Coronary artery (tissue), 2 donors: ENCODE measurements at regions not wholly inside any gene's neighbourhood (a gene's known extent, or its start where the extent isn't known, plus 50 kb on each side); places are given as distances from the start of the nearest gene placed in this dataset.

ENCODE experiments used
- DNase-seq: peaks from one replicate; pipeline ENCODE4 v3.0.0-alpha.2; 2017; ENCODE audit warnings: low spot score
- H3K27ac ChIP-seq, 2 donors: fragments of 200-600 bp; sonication (generic); one replicate each; pipeline ENCODE4 v1.5.1; 2016 to 2019
- H3K4me3 ChIP-seq: fragments of 200-600 bp; sonication (generic); 2 replicates; pipeline ENCODE4 v1.5.1; 2016; ENCODE audit warnings: mild to moderate bottlenecking, moderate library complexity
- TF ChIP-seq, protein P1 (sequence below): fragments of 200-600 bp; sonication (generic); IDR thresholded peaks from one replicate; pipeline ENCODE4 v1.5.1; 2019; ENCODE audit warnings: antibody characterized with exemption

DNA sequence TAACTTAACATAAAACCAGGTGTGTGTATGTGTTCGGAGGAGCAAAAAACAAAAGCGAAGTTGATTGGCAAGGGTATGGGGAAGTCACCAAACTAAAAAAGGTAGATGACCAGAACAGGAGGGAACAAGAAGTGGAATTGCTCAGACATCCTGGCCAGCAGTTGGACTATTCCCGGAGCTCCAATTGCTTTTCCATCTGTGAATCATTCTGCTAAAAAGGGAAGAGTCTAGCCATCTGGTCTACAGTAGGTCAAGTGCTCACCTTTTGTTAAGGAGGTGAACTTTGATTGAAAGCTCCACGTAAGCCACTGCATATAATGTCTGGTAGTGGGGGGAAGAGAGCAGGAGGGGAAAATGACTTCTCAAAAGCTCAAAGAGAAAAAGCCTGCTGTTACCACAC lies 50.0 kb upstream of the BET1 start:
- H3K4me3 ChIP-seq: no peak overlapping the region
- TF ChIP-seq, protein P1, sequence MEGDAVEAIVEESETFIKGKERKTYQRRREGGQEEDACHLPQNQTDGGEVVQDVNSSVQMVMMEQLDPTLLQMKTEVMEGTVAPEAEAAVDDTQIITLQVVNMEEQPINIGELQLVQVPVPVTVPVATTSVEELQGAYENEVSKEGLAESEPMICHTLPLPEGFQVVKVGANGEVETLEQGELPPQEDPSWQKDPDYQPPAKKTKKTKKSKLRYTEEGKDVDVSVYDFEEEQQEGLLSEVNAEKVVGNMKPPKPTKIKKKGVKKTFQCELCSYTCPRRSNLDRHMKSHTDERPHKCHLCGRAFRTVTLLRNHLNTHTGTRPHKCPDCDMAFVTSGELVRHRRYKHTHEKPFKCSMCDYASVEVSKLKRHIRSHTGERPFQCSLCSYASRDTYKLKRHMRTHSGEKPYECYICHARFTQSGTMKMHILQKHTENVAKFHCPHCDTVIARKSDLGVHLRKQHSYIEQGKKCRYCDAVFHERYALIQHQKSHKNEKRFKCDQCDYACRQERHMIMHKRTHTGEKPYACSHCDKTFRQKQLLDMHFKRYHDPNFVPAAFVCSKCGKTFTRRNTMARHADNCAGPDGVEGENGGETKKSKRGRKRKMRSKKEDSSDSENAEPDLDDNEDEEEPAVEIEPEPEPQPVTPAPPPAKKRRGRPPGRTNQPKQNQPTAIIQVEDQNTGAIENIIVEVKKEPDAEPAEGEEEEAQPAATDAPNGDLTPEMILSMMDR: no peak
- no peak overlapping the region for H3K27ac ChIP-seq
- no peak for DNase-seq

DNA sequence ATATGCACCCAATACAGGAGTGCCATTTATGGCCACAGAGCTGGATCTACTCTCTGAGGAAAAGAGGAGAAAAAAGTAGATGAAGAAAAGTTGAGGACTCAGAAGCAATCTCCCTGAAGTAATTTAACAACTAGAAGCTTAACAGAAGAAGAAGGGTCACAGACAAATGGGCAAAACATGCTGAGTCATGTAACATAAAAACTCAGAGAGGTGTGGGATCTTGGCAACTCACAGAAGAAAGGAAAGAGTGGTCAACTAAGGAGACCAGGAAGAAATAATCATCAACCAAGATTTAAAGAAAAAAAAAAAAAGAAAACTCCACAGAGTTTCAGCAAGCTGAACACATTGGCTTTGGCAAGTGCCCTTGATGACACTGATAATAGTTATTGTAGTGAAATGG lies 51.8 kb upstream of the BET1 start:
- Histone ChIP-seq H3K27ac (no peak overlapping the region), H3K4me3 (no peak overlapping the region)
- no peak for DNase-seq
- TF ChIP-seq, protein P1: no peak

DNA sequence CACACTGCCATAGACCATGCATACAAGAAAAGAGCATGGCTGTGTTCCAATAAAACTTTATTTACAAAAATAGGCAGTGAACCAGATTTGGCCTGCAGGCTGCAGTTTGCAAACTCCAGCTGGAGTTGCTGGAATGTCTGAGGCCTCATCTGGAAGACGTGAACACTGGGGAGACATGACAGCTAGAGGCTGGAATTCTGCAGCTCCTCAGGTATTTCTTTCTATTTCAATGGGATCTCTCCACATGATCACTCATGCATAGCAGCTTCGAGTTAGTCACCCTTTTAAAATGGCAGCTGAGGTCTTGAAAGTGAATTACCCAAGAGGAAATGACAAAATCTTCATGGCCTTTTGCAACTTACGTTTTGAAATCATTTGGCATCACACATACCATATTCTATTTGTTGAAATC lies 52.6 kb upstream of the BET1 start:
- no peak for DNase-seq
- Histone ChIP-seq H3K4me3 (no peak overlapping the region), H3K27ac (no peak overlapping the region)
- TF ChIP-seq, protein P1: no peak

DNA sequence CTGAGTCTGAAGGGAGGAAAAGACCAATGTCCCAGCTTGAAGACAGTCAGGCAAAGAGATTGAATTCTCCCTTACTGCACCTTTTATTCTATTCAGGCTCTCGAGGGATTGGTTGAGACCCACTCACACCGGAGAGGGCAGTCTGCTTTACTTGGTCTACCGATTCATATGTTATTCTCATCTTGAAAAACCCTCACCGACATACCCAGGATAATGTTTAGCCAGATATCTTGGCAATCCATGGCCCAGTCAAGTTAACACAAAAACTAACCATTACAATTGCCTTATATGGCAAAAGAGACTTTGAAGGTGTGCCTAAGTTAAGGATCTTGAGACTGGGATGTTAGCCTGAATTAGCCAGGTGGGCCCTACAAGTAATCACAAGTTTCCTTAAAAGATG lies 53.8 kb upstream of the BET1 start:
- no peak for DNase-seq
- TF ChIP-seq, protein P1: no peak
- Histone ChIP-seq H3K27ac (no peak overlapping the region), H3K4me3 (no peak overlapping the region)

DNA sequence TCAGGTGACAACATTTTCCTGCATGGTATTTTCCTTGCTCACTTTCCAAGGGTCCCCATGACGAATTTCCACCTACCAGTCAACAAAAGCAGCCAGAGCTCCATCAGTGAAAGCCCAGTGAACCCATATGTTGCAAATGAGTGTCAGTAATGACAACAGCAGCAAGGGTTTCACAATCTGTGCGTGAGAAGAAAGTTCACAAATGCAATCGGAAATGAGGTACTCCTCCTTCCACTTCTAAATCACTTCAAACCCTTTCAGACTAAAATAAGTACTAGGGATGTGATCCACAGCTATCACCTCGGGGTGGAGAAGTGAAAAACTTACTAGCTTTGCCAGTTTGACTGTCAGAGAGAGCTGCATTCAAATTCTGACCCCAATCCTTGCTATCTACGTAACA lies 55.6 kb upstream of the BET1 start:
- TF ChIP-seq, protein P1: no peak
- H3K4me3 ChIP-seq: no peak overlapping the region
- no peak overlapping the region for H3K27ac ChIP-seq
- DNase-seq: no peak

DNA sequence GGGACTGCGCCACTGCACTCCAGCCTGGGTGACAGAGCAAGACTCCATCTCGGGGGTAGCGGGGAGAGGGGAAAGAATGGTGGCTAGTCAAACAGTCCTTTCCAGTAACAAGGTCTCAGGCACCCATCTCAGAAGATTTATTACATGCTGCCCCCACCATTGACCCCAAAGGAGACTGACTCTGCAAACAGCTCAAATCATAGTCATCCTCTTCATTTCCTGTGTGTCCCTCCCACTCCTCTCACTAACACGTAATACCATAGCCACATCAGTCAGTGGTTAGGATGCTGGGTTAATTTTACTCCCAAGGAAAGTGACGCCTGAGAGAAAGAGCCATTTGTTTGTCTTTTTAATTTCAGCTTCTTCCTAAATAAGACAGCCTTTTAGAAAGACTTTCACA lies 56.6 kb upstream of the BET1 start:
- Histone ChIP-seq H3K27ac (no peak overlapping the region), H3K4me3 (no peak overlapping the region)
- TF ChIP-seq, protein P1: no peak
- DNase-seq: no peak

DNA sequence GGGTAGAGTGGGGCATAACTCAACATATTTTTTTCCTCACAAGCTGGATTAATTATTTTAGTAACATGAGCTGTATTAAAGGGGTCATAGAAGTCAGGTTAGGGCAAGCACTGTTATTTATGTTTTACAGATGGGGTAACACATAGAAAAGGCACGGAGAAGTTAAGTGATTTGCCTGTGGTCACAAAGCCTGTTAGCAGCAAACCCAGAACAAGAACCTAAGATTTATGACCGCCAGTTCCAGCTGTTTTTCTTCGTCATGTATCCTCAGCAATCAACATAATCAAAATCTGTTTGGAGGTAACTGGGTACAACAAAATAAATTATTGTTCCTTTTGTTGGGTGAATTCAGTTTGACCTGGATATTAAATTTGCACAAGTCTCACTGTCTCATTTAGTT lies 57.2 kb upstream of the BET1 start:
- Histone ChIP-seq H3K4me3 (no peak overlapping the region), H3K27ac (no peak overlapping the region)
- DNase-seq: no peak
- TF ChIP-seq, protein P1: no peak
